ENCODE measurements at regions not wholly inside any gene's neighbourhood (a gene's known extent, or its start where the extent isn't known, plus 50 kb on each side); places are given as distances from the start of the nearest gene placed in this dataset.

- TF ChIP-seq POLR2A (IDR thresholded peaks at IDR 0.05; ENCODE audit: low read depth, low read length): no peak
- TF ChIP-seq GATA2 (IDR thresholded peaks at IDR 0.05; ENCODE audit: insufficient read depth, insufficient read length, low read depth, low read length): no peak
These were observed 50.1 kb upstream of the STK38L start for GRCh38 chr12:27193854-27194544.

All from endothelial cell of umbilical vein (primary cell).